Stimulated activated CD8-positive, alpha-beta memory T cell treated with anti-CD3 and anti-CD28 coated beads, Interleukin-12 subunit alpha, Interleukin-12 subunit beta, amount 100 ng/mL, for 1 hour (primary cell): ENCODE measurements at regions not wholly inside any gene's neighbourhood (a gene's known extent, or its start where the extent isn't known, plus 50 kb on each side); places are given as distances from the start of the nearest gene placed in this dataset.
"Not testable (repeated sequence)": the region's sequence is repeated elsewhere in the genome, so short reads cannot be mapped to it uniquely, and the experiment has no call there.

ENCODE experiments used
- DNase-seq: peaks from one replicate; pipeline ENCODE4 v3.0.0-alpha.2; 2020; ENCODE audit warnings: low read depth

DNA sequence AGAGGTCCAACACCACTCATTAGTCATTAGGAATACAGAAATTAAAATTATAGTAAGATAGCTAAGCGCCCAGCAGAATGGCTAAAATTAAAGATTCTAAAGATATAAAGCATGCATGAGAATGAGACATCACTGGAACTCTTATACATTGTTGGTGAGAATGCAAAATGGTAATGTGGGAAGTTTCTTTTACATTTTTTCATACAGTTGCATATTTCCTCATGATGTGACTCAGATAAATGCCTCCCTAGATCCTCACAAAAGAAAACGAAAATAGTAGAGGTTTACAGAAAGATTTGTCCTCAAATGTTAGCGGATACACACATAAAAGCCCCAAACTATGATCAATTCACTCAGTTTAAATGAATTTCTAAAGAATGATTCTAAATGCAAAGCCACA is 633.7 kb upstream of the GJE1 start:
- no peak for DNase-seq

DNA sequence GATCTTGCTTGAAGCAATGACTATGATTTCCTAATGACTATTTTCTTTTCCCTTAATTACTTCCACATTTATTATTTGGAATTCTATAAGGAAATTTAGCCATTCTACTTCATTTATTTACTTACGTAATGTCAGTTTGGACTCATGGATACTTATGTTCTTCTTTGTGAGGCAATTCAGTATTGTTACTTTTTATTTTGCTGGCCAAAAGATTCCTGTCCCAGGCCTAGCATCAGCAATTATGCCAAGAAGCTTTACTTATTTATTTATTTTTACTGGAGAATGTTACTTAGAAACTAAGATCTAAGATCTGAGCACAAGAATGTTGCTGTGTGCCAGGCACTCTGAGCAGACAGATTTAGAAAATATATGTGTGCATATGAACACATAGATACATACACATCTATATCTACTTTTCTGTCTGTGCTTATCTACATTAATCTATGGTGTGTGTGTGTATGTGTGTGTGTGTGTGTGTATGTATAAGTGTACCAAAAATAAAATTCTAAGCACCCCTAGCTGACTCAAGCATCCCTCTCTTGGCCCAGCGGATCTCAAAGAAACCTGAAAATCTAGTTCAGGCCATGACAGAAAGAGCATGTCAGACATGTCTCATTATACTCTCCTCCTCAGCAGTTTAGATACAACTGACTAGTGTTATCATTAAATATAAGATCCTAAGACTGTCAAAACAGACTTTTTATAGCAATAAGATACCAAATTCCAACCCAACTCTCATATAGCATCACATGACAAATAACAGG is 640.0 kb upstream of the GJE1 start:
- DNase-seq: no peak

DNA sequence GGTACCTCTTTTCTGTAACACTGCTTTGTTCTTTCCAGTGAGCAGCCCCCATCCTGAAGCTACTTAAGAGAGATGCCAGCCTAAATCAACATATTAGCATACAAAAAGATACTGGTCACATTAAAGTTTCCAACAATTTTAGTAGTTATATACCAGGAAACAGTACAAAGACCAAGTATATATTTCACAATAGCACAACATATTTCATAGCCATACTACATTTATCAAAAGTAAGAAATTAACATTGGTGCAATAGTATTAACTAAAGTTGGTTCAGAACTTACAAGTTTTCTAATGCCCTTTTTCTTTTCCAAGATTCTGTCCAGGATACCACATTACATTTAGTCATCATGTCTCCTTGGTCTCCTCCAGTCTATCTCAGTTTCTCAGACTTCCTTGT is 641.0 kb upstream of the GJE1 start:
- DNase-seq: no peak

GRCh38 chr6:141490982-141491381 is 641.7 kb upstream of the GJE1 start:
- DNase-seq: no peak

GRCh38 chr6:141488488-141488887 is 644.2 kb upstream of the GJE1 start:
- no peak for DNase-seq

GRCh38 chr6:141486942-141487341 is 645.8 kb upstream of the GJE1 start:
- no peak for DNase-seq

DNA sequence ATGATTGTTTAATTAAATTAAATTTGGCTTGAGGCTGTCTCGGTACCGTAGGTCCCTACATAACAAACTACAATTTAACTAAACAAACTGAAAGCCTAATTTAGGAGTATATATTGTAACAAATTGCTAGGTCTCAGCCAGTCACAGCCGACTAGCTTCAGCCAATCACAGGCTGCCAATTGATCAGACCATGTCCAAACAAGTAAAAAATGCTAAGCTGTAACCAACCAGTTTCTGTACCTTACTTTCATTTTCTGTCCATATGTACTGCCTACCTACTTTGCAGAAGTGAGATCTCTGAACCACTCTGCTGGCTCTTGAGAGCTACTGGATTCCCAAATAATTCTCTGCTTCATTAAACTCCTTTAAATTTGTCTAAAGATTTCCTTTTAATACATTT is 648.0 kb upstream of the GJE1 start:
- no peak for DNase-seq

GRCh38 chr6:141483598-141484061 is 649.1 kb upstream of the GJE1 start:
- peak; percentile 35 for DNase-seq

DNA sequence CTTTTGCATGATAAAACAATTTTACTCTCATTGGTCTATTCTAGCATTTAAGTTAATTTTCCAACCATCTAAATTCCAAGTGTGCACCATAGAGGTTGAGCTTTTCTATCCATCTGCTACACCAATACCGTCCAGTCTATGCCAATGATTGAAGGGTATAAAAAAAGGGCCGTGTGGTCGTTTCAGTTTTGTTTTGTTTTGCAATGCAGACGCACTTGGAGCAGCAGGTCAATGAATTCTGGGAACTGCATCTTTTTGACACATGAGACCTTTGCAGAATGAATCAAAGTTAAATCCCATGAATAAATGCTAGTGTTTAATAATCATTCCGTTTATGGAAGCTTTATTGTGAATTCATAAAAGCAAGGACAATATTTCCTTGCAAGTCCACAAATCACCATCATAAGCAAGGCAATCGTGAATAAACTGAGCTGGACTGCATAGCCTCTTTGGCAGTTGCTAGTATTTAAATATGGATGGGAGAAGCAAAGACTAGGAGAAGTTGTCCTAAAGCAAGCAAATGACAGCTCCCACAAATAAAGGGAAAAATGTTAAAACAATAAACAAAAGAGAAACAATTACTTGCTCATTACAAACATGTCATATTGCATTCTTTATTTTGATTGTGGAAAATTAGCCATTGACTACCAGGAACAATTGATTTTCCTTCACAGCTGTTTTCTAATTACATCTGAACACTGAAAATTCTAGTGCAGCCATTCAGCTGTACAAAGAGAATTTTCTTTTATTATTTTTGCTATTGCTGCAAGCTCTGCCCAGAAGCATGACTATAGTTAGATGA is 649.7 kb upstream of the GJE1 start:
- DNase-seq: no peak

- DNase-seq: no peak
Measured at GRCh38 chr6:141475259-141475658, 657.5 kb upstream of the GJE1 start.

- no peak for DNase-seq
Measured at GRCh38 chr6:141472162-141472928, 660.4 kb upstream of the GJE1 start.

DNA sequence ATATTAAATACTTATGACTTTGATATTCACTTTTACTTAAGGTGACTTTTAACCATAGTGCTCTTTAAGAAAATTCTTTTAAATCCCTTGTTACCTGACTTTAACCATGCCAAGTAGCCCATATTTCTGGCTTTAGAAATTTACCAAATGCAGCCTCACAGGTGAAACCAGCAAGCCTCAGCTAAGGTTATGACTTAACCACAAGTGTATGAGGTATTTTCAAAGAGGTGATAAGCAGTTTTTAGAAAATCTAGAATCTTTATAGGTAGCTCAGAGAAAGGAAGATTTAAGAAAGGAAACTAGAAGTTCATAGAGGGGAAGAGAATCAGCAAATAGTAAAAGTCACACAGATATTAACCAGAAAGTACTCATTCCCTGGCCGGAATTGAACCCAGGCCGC is 661.9 kb upstream of the GJE1 start:
- DNase-seq: no peak

DNA sequence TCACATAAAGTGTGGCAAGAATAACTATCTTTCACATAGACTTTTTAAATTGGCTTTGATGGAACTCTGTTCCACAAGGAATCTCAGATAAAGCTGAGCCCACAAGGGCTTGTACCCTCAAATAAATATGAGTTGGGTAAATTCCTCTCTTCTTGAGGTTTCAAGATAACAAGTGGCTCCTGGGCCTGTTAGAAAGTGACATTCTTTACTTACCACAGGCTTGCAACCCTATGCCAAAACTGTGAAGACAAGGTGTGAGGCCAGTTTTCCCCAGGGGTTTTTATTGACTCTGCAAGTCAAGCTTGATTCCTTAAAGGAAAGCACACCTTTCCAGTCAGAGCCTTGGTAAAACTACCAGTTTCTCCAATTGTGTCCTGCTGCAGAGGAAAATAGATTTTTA is 664.8 kb upstream of the GJE1 start:
- DNase-seq: no peak

DNA sequence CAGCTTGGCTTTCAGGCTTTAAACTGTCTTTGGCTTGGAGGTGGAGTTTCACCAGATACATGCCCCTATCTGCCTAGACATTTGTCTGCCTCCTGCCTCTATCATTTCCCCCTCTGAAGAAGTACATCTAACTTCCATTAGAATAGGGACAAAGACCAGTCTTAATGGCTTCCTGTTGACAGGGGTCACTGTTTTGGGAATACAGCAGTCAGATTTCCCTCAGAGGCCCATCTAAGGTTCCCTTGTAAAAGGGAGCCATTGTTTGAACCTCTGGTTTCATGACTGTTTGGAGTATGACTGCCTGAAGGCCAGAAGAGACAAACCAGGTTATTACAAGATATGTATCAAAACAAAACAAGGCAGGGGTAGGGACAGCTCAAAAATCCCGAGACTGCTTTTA is 665.7 kb upstream of the GJE1 start:
- DNase-seq: no peak

GRCh38 chr6:141464896-141465295 is 667.8 kb upstream of the GJE1 start:
- no peak for DNase-seq

DNA sequence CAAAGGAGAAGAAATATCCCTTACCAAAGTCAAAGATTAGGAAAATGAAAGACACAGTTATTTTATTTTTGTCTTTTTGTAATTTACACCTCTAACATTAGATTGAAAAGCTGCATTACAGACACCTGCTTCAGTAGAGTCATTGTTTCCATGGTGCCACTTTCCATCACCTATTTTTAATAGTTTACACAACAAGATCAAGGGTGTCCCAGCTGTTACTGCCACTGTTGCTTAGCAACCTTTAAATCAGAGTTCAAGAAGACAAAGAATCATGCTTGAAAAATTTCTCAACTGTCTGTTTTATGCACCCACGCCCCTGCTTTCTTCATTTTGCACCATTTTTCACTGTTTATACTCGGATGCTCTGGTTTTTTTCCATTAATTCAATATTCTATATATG is 668.2 kb upstream of the GJE1 start:
- no peak for DNase-seq

DNA sequence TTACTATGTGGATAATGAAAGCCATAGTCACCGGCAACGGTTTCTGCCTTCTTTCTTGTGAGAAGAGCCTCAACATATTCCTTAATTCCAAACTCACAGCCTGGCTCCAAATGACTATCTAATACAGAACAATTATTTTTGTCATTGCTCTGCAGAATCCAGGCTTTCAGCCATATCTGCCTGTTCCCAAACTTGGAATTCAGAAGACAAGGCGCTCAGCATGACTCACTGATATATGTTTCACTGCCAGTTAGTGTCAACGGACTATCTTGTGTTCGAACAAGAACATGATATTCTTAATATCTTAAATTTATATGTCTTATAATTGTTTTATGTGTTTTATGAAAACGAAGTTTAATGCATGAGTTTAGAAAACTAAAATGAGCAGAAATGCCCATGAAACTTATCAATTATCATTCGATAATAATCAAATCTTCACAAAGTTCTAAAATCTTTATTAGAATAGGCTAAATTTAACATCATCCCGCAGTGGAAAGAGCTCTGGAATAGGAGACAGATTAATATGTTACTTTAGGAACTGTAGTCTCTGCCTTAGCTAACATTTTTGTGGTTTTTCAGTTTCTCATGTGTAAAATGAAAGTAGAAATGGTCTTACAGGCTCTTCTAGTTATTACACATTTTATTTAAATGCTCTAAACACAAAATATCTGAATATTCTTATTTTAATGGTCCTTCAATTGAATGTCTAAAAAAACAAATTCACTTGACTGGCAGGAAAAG is 669.3 kb upstream of the GJE1 start:
- DNase-seq: no peak

- DNase-seq: no peak
Measured at GRCh38 chr6:141460743-141461484, 671.8 kb upstream of the GJE1 start.

DNA sequence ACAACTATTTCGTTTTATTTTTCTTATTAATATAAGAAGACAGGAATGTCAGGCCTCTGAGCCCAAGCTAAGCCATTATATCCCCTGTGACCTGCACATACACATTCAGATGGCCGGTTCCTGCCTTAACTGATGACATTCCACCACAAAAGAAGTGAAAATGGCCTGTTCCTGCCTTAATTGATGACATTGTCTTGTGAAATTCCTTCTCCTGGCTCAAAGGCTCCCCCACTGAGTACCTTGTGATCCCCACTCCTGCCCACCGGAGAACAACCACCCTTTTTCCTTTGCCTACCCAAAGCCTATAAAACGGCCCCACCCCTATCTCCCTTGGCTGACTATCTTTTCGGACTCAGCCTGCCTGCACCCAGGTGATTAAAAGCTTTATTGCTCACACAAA is 672.5 kb upstream of the GJE1 start:
- not testable (repeated sequence) for DNase-seq

GRCh38 chr6:141457984-141458383 is 674.7 kb upstream of the GJE1 start:
- DNase-seq: not testable (repeated sequence)

DNA sequence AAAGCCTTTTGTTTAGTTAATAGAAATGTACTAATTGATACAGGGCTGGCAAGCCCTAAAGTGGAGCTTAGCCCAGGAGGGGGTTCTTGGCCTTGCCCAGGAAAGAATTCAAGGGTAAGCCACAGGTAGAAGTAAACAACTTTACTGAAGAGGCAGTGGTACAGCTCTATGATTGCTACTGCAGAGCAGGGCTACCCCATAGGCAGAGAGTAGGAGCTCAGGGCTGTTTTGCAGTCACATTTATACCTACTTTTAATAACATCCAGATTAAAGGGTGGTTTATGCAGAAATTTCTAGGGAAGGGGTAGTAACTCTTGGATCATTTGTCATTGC is 680.4 kb upstream of the GJE1 start:
- DNase-seq: no peak
